H9 (cell line): ENCODE measurements at regions not wholly inside any gene's neighbourhood (a gene's known extent, or its start where the extent isn't known, plus 50 kb on each side); places are given as distances from the start of the nearest gene placed in this dataset.

Experiments
- DNase-seq: peaks from one replicate; pipeline ENCODE4 v3.0.0-alpha.2; 2017
- H2AFZ ChIP-seq: one replicate; pipeline ENCODE4 v1.6.1; 2013; ENCODE audit warnings: mild to moderate bottlenecking, low read length, control low read depth, moderate library complexity
- H2AK5ac ChIP-seq: 2 replicates; pipeline ENCODE4 v1.6.1; 2013; ENCODE audit warnings: low read length, control low read depth, mixed read lengths; ENCODE audit not compliant: insufficient read length
- H2BK120ac ChIP-seq: one replicate; pipeline ENCODE4 v1.6.1; 2013; ENCODE audit warnings: low read depth, mild to moderate bottlenecking, low read length, control low read depth, inconsistent platforms; ENCODE audit not compliant: poor library complexity, severe bottlenecking
- H2BK12ac ChIP-seq: 2 replicates; pipeline ENCODE4 v1.6.1; 2013; ENCODE audit warnings: low read length, control low read depth, mixed read lengths, low read depth; ENCODE audit not compliant: insufficient read length
- H2BK15ac ChIP-seq: 2 replicates; pipeline ENCODE4 v1.6.1; 2013; ENCODE audit warnings: low read depth, low read length, control low read depth
- H2BK20ac ChIP-seq: one replicate; pipeline ENCODE4 v1.6.1; 2013; ENCODE audit warnings: low read depth, mild to moderate bottlenecking, low read length, control low read depth, inconsistent platforms; ENCODE audit not compliant: poor library complexity, severe bottlenecking
- H2BK5ac ChIP-seq: 2 replicates; pipeline ENCODE4 v1.6.1; 2013; ENCODE audit warnings: low read length, control low read depth, mixed read lengths; ENCODE audit not compliant: insufficient read length
- H3K14ac ChIP-seq: 2 replicates; pipeline ENCODE4 v1.6.1; 2013; ENCODE audit warnings: low read length, control low read depth; ENCODE audit not compliant: insufficient read depth
- H3K18ac ChIP-seq: 2 replicates; pipeline ENCODE4 v1.6.1; 2013; ENCODE audit warnings: low read depth, mild to moderate bottlenecking, mixed read lengths, low read length, control low read depth; ENCODE audit not compliant: insufficient read length
- H3K23ac ChIP-seq: 2 replicates; pipeline ENCODE4 v1.6.1; 2013; ENCODE audit warnings: low read length, control low read depth, mixed read lengths, low read depth; ENCODE audit not compliant: insufficient read length
- H3K23me2 ChIP-seq: 2 replicates; pipeline ENCODE4 v1.6.1; 2013; ENCODE audit warnings: low read depth, mild to moderate bottlenecking, mixed read lengths, low read length, control low read depth; ENCODE audit not compliant: insufficient read length, poor library complexity, severe bottlenecking
- H3K27ac ChIP-seq: 2 replicates; pipeline ENCODE4 v1.5.1; 2013; ENCODE audit warnings: low read length, control low read depth, mixed read lengths, low read depth; ENCODE audit not compliant: insufficient read length
- H3K27me3 ChIP-seq: 2 replicates; pipeline ENCODE4 v1.6.1; 2013; ENCODE audit warnings: low read length, control low read depth, inconsistent platforms; ENCODE audit not compliant: insufficient read depth
- H3K4ac ChIP-seq: 2 replicates; pipeline ENCODE4 v1.6.1; 2013; ENCODE audit warnings: low read depth, mild to moderate bottlenecking, control low read depth, inconsistent platforms, low read length, moderate library complexity
- H3K4me1 ChIP-seq: 2 replicates; pipeline ENCODE4 v1.6.1; 2013; ENCODE audit warnings: low read length, control low read depth, inconsistent platforms; ENCODE audit not compliant: insufficient read depth
- H3K4me2 ChIP-seq: 2 replicates; pipeline ENCODE4 v1.6.1; 2013; ENCODE audit warnings: low read length, control low read depth, mixed read lengths; ENCODE audit not compliant: insufficient read length, insufficient read depth
- H3K56ac ChIP-seq: 2 replicates; pipeline ENCODE4 v1.6.1; 2013; ENCODE audit warnings: low read depth, mild to moderate bottlenecking, mixed read lengths, low read length, control low read depth; ENCODE audit not compliant: insufficient read length
- H3K79me1 ChIP-seq: 2 replicates; pipeline ENCODE4 v1.6.1; 2013; ENCODE audit warnings: low read depth, mild to moderate bottlenecking, moderate library complexity, low read length, control low read depth, inconsistent platforms; ENCODE audit not compliant: insufficient read depth, poor library complexity, severe bottlenecking
- H3K79me2 ChIP-seq: 2 replicates; pipeline ENCODE4 v1.6.1; 2013; ENCODE audit warnings: low read length, control low read depth, inconsistent platforms; ENCODE audit not compliant: insufficient read depth
- H3K9ac ChIP-seq: 2 replicates; pipeline ENCODE4 v1.6.1; 2013; ENCODE audit warnings: low read length, control low read depth, mixed read lengths; ENCODE audit not compliant: insufficient read length; ENCODE audit errors: extremely low read depth
- H3K9me3 ChIP-seq: one replicate; pipeline ENCODE4 v1.6.1; 2013; ENCODE audit warnings: low read depth, low read length, inconsistent platforms; ENCODE audit not compliant: control insufficient read depth
- H3T11ph ChIP-seq: one replicate; pipeline ENCODE4 v1.6.1; 2013; ENCODE audit warnings: mild to moderate bottlenecking, low read length, control low read depth, inconsistent platforms
- H4K20me1 ChIP-seq: one replicate; pipeline ENCODE4 v1.6.1; 2013; ENCODE audit not compliant: control insufficient read depth, insufficient read length, insufficient read depth
- H4K5ac ChIP-seq: 2 replicates; pipeline ENCODE4 v1.6.1; 2013; ENCODE audit warnings: low read depth, mild to moderate bottlenecking, mixed read lengths, low read length, control low read depth; ENCODE audit not compliant: insufficient read length
- H4K8ac ChIP-seq: replicated peaks from 2 replicates; pipeline ENCODE4 v1.6.1; 2013; ENCODE audit warnings: low read length, control low read depth, mixed read lengths, low read depth; ENCODE audit not compliant: insufficient read length
- H4K91ac ChIP-seq: 2 replicates; pipeline ENCODE4 v1.6.1; 2013; ENCODE audit warnings: low read depth, mild to moderate bottlenecking, moderate library complexity, mixed read lengths, low read length, control low read depth; ENCODE audit not compliant: insufficient read length
- H3K27ac Mint-ChIP-seq, 3 experiments: 2 replicates in 2 of 3; 3 replicates in 1 of 3; pipeline ENCODE4 v1.8.0; 2020 to 2021; ENCODE audit warnings: mixed read lengths in 3 of 3, mild to moderate bottlenecking in 1 of 3, moderate library complexity in 1 of 3
- H3K27me3 Mint-ChIP-seq: 2 replicates; pipeline ENCODE4 v1.8.0; 2021; ENCODE audit warnings: low read depth, mild to moderate bottlenecking, moderate library complexity, mixed read lengths
- H3K36me3 Mint-ChIP-seq, 3 experiments: 2 replicates in 2 of 3; 3 replicates in 1 of 3; pipeline ENCODE4 v1.8.0; 2020 to 2021; ENCODE audit warnings: low read depth in 3 of 3, mixed read lengths in 3 of 3; ENCODE audit not compliant: insufficient read depth in 1 of 3
- H3K4me1 Mint-ChIP-seq, 2 experiments: 2 replicates each; pipeline ENCODE4 v1.8.0; 2020; ENCODE audit warnings: mixed read lengths in 2 of 2
- H3K4me3 Mint-ChIP-seq, 2 experiments: 2 replicates in 1 of 2; 3 replicates in 1 of 2; pipeline ENCODE4 v1.8.0; 2020 to 2021; ENCODE audit warnings: mild to moderate bottlenecking in 2 of 2, mixed read lengths in 2 of 2, moderate library complexity in 1 of 2
- H3K9me3 Mint-ChIP-seq, 2 experiments: 2 replicates in 1 of 2; 3 replicates in 1 of 2; pipeline ENCODE4 v1.8.0; 2020; ENCODE audit warnings: mild to moderate bottlenecking in 2 of 2, mixed read lengths in 2 of 2, moderate library complexity in 1 of 2
- CTCF ChIP-seq: fragments of 200-600 bp; sonication (generic); conservative IDR thresholded peaks from 3 replicates; pipeline ENCODE4 v1.8.0; 2021; ENCODE audit warnings: antibody characterized with exemption, mild to moderate bottlenecking
- WGBS: extraction: QIAGEN DNeasy Blood & Tissue Kit; methylation state at CpG from one replicate; pipeline ENCODE4 v1.1.7; 2013; ENCODE audit warnings: missing lambda C conversion rate, low lambda C conversion rate, mixed read lengths; ENCODE audit not compliant: insufficient read length; ENCODE audit errors: extremely low coverage; 5-methylcytosine and 5-hydroxymethylcytosine counted together

GRCh38 chr2:60355849-60356261 is 197.6 kb downstream of the BCL11A start:
- Histone ChIP-seq H2AK5ac (no peak overlapping the region), H2BK15ac (no peak overlapping the region), H3K56ac (no peak overlapping the region), H4K8ac (no peak overlapping the region), H4K20me1 (no peaks in the 10 kb centered on the region), H3K23ac (no peak overlapping the region), H3K79me1 (no peaks in the 10 kb centered on the region), H2BK20ac (no peak overlapping the region), H3K14ac (no peak overlapping the region), H3T11ph (no peak overlapping the region), H3K4me2 (no peak overlapping the region), H4K91ac (no peak overlapping the region), H2BK5ac (no peak overlapping the region), H3K9ac (no peak overlapping the region), H3K23me2 (no peaks in the 10 kb centered on the region), H3K18ac (no peak overlapping the region), H3K9me3 (no peaks in the 10 kb centered on the region), H3K27ac (no peak overlapping the region), H3K4ac (no peak overlapping the region), H3K27me3 (no peaks in the 10 kb centered on the region), H2BK12ac (no peak overlapping the region), H4K5ac (no peak overlapping the region), H3K4me1 (peaks cover 2% of the 10 kb centered on the region; the same call in 1 of the 2 replicates), H2AFZ (no peak overlapping the region), H2BK120ac (no peak overlapping the region), H3K79me2 (no peaks in the 10 kb centered on the region)
- Mint-ChIP-seq H3K4me1 (peaks cover 19 to 27% of the 10 kb centered on the region in 2 experiments), H3K9me3 (no peaks in the 10 kb centered on the region), H3K36me3 (no peaks in the 10 kb centered on the region), H3K4me3 (no peak overlapping the region), H3K27me3 (peaks cover 6% of the 10 kb centered on the region), H3K27ac (no peak overlapping the region)
- no CpG with 5 or more reads among the region's 4 CpGs for WGBS
- no peak for DNase-seq
- TF ChIP-seq CTCF = no peak
